ENCODE measurements at regions not wholly inside any gene's neighbourhood (a gene's known extent, or its start where the extent isn't known, plus 50 kb on each side); places are given as distances from the start of the nearest gene placed in this dataset.

- no peak for TF ChIP-seq ZNF462 (CRISPR knock-in tag; IDR thresholded peaks at IDR 0.05)
- no peak for TF ChIP-seq EZH2 (IDR thresholded peaks at IDR 0.05; ENCODE audit: low read depth, unreplicated experiment)
Measured at GRCh38 chr5:128750155-128750554, 212.1 kb upstream of the FBN2 start.

Data from GM23338 (cell line).